ENCODE measurements at regions not wholly inside any gene's neighbourhood (a gene's known extent, or its start where the extent isn't known, plus 50 kb on each side); places are given as distances from the start of the nearest gene placed in this dataset.

DNA sequence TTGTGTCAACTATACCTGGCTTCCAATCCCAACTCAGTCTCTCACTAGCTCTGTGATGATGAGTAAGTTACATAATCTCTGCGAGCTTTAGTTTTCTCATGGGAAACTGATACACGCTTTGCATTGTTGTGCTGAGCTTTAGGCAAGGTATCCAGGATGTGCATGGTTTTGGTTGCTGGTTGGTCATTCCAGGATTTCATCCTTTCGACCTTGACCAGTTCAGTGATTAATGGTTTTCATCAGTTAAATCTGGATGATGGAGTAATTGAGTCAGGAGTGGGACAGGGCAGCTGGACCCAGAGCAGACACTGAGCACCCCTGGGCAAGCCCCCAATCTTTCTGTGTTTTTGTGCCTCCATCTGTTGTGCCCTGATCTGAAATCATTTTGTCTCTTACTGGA, 417.3 kb upstream of the CADM1 start:
- H3K9me3 ChIP-seq: no peaks in the 10 kb centered on the region
- no peak for DNase-seq
- TF ChIP-seq POLR2A (IDR thresholded peaks at IDR 0.05): no peak
- TF ChIP-seq, protein P1, sequence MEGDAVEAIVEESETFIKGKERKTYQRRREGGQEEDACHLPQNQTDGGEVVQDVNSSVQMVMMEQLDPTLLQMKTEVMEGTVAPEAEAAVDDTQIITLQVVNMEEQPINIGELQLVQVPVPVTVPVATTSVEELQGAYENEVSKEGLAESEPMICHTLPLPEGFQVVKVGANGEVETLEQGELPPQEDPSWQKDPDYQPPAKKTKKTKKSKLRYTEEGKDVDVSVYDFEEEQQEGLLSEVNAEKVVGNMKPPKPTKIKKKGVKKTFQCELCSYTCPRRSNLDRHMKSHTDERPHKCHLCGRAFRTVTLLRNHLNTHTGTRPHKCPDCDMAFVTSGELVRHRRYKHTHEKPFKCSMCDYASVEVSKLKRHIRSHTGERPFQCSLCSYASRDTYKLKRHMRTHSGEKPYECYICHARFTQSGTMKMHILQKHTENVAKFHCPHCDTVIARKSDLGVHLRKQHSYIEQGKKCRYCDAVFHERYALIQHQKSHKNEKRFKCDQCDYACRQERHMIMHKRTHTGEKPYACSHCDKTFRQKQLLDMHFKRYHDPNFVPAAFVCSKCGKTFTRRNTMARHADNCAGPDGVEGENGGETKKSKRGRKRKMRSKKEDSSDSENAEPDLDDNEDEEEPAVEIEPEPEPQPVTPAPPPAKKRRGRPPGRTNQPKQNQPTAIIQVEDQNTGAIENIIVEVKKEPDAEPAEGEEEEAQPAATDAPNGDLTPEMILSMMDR (IDR thresholded peaks at IDR 0.05): no peak
- TF ChIP-seq POLR2AphosphoS5 (IDR thresholded peaks at IDR 0.05): no peak
- no peak for TF ChIP-seq EP300 (IDR thresholded peaks at IDR 0.05)
- no peak overlapping the region for H3K4me3 ChIP-seq
- H3K4me1 ChIP-seq: peaks cover 0 to 10% (median 4%) of the 10 kb centered on the region in 4 donors
- no peak overlapping the region for H3K27ac ChIP-seq
- 78% methylated on average over 3 of the region's 3 CpGs for WGBS, 2 donors
- no peaks in the 10 kb centered on the region for H3K27me3 ChIP-seq
- ATAC-seq (ENCODE audit: low FRiP score in 2 of 2): no peak
- no peaks in the 10 kb centered on the region for H3K36me3 ChIP-seq

DNA sequence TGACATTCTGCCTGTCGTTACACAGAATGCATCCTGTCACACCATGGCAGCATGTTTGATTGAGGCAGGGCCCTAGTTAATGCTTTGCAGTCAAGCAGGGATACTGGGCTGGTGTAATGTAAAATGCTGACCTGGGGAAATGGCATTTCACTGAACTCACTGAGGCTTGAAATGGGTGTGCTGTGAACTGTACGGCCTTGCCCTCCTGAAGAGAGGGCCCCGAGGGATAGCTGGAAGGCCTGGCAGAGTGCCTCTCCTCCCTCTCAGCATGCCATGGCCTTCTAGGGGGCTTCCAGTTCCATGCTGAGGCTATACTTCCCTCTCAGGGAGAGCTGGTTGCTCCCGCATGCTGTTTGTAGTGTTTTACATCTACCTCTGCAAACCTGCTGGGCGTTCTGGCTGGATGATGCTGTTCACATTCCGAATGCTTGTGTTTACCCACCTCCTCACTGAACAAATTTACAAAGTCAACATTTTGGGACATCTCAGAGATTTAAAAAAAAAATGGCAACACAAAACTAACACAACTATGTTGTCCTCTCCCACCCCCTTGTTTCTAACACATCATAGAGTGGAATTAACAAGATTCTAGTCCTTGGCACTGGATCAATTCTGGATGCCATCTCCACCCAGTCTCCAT, 416.7 kb upstream of the CADM1 start:
- ATAC-seq (ENCODE audit: low FRiP score in 2 of 2): no peak
- Histone ChIP-seq H3K27ac (no peak overlapping the region), H3K27me3 (no peaks in the 10 kb centered on the region), H3K4me1 (peaks cover 0 to 10% (median 4%) of the 10 kb centered on the region in 4 donors), H3K4me3 (no peak overlapping the region), H3K9me3 (no peaks in the 10 kb centered on the region), H3K36me3 (no peaks in the 10 kb centered on the region)
- TF ChIP-seq EP300 (IDR thresholded peaks at IDR 0.05): no peak
- TF ChIP-seq POLR2A (IDR thresholded peaks at IDR 0.05): no peak
- no peak for TF ChIP-seq POLR2AphosphoS5 (IDR thresholded peaks at IDR 0.05)
- TF ChIP-seq, protein P1 (IDR thresholded peaks at IDR 0.05): no peak
- 67 to 68% methylated on average over 5 to 6 of the region's 6 CpGs for WGBS, 2 donors
- DNase-seq: no peak

DNA sequence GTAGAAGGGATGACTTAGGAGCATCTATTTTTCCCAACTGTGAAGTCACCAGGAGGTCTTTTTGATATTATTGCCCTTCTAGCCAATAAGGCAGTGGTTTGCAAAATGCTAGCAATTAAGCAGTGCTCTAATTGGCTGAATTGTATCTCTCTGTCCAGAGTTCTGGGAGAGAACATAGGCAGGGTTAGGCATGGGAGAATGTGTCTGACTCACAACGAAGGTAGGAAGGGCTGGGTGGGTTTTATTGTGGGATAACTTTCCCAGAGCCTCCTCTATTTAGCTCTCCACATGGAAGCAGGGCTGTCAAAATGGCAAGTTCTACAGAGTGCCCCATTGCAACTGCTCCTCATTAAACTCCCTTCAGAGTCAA, 415.9 kb upstream of the CADM1 start:
- Histone ChIP-seq H3K4me1 (peaks cover 0 to 10% (median 4%) of the 10 kb centered on the region in 4 donors), H3K27me3 (no peaks in the 10 kb centered on the region), H3K27ac (no peak overlapping the region), H3K9me3 (no peaks in the 10 kb centered on the region), H3K36me3 (no peaks in the 10 kb centered on the region), H3K4me3 (no peak overlapping the region)
- 63 to 68% methylated on average over 1 of the region's 1 CpG for WGBS, 2 donors
- TF ChIP-seq EP300 (IDR thresholded peaks at IDR 0.05) (no peak), POLR2A (IDR thresholded peaks at IDR 0.05) (no peak), POLR2AphosphoS5 (IDR thresholded peaks at IDR 0.05) (no peak)
- TF ChIP-seq, protein P1 (IDR thresholded peaks at IDR 0.05): no peak
- ATAC-seq (ENCODE audit: low FRiP score in 2 of 2) (no peak), DNase-seq (no peak)

DNA sequence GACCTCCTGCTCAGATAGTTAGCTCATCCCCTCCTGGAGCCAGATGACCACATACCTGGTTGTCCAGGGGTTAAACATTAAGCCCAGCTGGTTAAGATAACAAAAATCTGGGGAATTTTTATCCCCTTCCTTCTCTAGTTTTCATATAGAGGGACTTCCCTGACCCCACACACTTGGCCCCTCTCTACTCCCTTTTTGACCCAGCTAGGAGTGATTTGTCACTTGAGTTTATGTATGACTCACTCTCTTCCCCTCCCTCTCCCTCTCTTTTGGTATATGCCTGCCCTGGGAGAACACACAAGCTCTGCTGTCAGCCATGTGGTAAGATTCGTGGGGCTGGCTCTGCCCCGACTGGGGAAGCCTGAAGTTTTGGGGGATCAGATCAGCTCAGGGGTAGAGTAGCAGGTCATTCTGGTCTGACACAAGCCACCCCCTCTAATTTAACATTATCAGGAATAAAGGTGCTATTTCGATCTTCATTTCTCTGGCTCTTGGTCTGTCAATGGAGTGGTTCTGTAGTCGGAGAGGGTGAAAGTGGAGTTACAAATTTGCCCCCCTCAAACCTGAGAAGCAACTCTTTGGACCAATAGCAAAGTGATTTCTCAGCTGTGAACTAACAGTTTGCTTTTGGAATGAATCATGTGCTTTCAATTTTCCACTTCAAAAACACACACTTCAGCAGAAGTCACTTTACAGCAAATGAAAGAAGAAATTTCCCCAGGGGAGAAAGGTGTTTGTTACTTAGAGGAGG, 415.3 kb upstream of the CADM1 start:
- no peaks in the 10 kb centered on the region for H3K9me3 ChIP-seq
- peak in 1 of 2 donors; percentile 30 for DNase-seq
- no peak overlapping the region for H3K27ac ChIP-seq
- WGBS, 2 donors: 42 to 45% methylated on average over 4 of the region's 4 CpGs
- no peak overlapping the region for H3K4me3 ChIP-seq
- peak; percentile 31 to 71 for ATAC-seq (ENCODE audit: low FRiP score in 2 of 2)
- TF ChIP-seq EP300 (IDR thresholded peaks at IDR 0.05): peak in 1 of 4 donors; percentile 14
- no peak for TF ChIP-seq POLR2AphosphoS5 (IDR thresholded peaks at IDR 0.05)
- H3K36me3 ChIP-seq: no peaks in the 10 kb centered on the region
- H3K27me3 ChIP-seq: no peaks in the 10 kb centered on the region
- H3K4me1 ChIP-seq: peaks cover 0 to 10% (median 4%) of the 10 kb centered on the region in 4 donors

GRCh38 chr11:115918576-115918975, 414.4 kb upstream of the CADM1 start:
- H3K27me3 ChIP-seq: no peaks in the 10 kb centered on the region
- H3K27ac ChIP-seq: no peak overlapping the region
- H3K4me3 ChIP-seq: no peak overlapping the region
- H3K36me3 ChIP-seq: no peaks in the 10 kb centered on the region
- peak in 1 of 2 donors; percentile 37 for ATAC-seq (ENCODE audit: low FRiP score in 2 of 2)
- peaks cover 0 to 10% (median 4%) of the 10 kb centered on the region in 4 donors for H3K4me1 ChIP-seq
- 70 to 81% methylated on average over 2 of the region's 2 CpGs for WGBS, 2 donors
- DNase-seq: no peak
- H3K9me3 ChIP-seq: no peaks in the 10 kb centered on the region
- no peak for TF ChIP-seq POLR2AphosphoS5 (IDR thresholded peaks at IDR 0.05)
- no peak for TF ChIP-seq EP300 (IDR thresholded peaks at IDR 0.05)
- TF ChIP-seq, protein P1 (IDR thresholded peaks at IDR 0.05): no peak
- TF ChIP-seq POLR2A (IDR thresholded peaks at IDR 0.05): no peak
